HepG2 (cell line): ENCODE measurements at regions not wholly inside any gene's neighbourhood (a gene's known extent, or its start where the extent isn't known, plus 50 kb on each side); places are given as distances from the start of the nearest gene placed in this dataset.
A peak's percentile ranks its signal among the peaks of the same experiment; 100 is the strongest.

Experiments used
- BCL6 ChIP-seq: IDR thresholded peaks from 2 replicates; pipeline ENCODE4 v1.6.1; 2016; ENCODE audit warnings: missing genetic modification reagents, missing compliant biosample characterization
- DMAP1 ChIP-seq: IDR thresholded peaks from 2 replicates; pipeline ENCODE4 v1.6.1; 2016
- ELF3 ChIP-seq: IDR thresholded peaks from 2 replicates; pipeline ENCODE4 v1.6.1; 2016; ENCODE audit warnings: missing genetic modification reagents, missing compliant biosample characterization
- FOSL1 ChIP-seq: sonication (generic); formaldehyde crosslinking; IDR thresholded peaks from 2 replicates; pipeline ENCODE4 v1.9.0; 2021; ENCODE audit warnings: missing genetic modification reagents, borderline replicate concordance
- FOXJ3 ChIP-seq: sonication (generic); formaldehyde crosslinking; IDR thresholded peaks from 2 replicates; pipeline ENCODE4 v1.4.0; 2020; ENCODE audit warnings: missing genetic modification reagents, mild to moderate bottlenecking, borderline replicate concordance
- HCFC1 ChIP-seq: fragments of 150-350 bp; IDR thresholded peaks from 2 replicates; pipeline ENCODE4 v1.6.1; 2014; ENCODE audit warnings: low read depth, low read length
- HNRNPK ChIP-seq: fragments of 200-400 bp; formaldehyde crosslinking; IDR thresholded peaks from 2 replicates; pipeline ENCODE4 v1.6.1; 2018; ENCODE audit warnings: low read length, low read depth, moderate library complexity, mild to moderate bottlenecking; ENCODE audit not compliant: poor library complexity, severe bottlenecking
- MED13 ChIP-seq: sonication (generic); formaldehyde crosslinking; IDR thresholded peaks from 2 replicates; pipeline ENCODE4 v1.5.0; 2020; ENCODE audit warnings: missing genetic modification reagents
- MXD1 ChIP-seq: sonication (generic); formaldehyde crosslinking; IDR thresholded peaks from 2 replicates; pipeline ENCODE4 v1.4.0; 2020; ENCODE audit warnings: mild to moderate bottlenecking, missing genetic modification reagents
- SALL2 ChIP-seq: sonication (generic); formaldehyde crosslinking; IDR thresholded peaks from 2 replicates; pipeline ENCODE4 v1.8.1; 2023; ENCODE audit warnings: mild to moderate bottlenecking, missing genetic modification reagents, inconsistent platforms
- SMC3 ChIP-seq: IDR thresholded peaks from 2 replicates; pipeline ENCODE4 v1.6.1; 2011; ENCODE audit warnings: low read length, improper control_type of control experiment
- STAG1 ChIP-seq: sonication (generic); formaldehyde crosslinking; IDR thresholded peaks from 2 replicates; pipeline ENCODE4 v1.4.0; 2020; ENCODE audit warnings: missing genetic modification reagents
- THAP11 ChIP-seq: IDR thresholded peaks from 2 replicates; pipeline ENCODE4 v1.6.1; 2016; ENCODE audit warnings: missing biosample characterization, missing genetic modification reagents
- XRCC5 ChIP-seq: fragments of 200-400 bp; formaldehyde crosslinking; optimal IDR thresholded peaks from 2 replicates; pipeline ENCODE3; 2017; ENCODE audit warnings: mild to moderate bottlenecking, low read length
- ZBTB21 ChIP-seq: sonication (generic); formaldehyde crosslinking; IDR thresholded peaks from 2 replicates; pipeline ENCODE4 v1.4.0; 2020; ENCODE audit warnings: missing genetic modification reagents
- ZMYM2 ChIP-seq: sonication (generic); formaldehyde crosslinking; IDR thresholded peaks from 2 replicates; pipeline ENCODE4 v1.8.0; 2022; ENCODE audit warnings: mild to moderate bottlenecking, missing genetic modification reagents
- TF ChIP-seq, protein P1 (sequence below): sonication (generic); formaldehyde crosslinking; IDR thresholded peaks from 2 replicates; pipeline ENCODE4 v1.8.1; 2023; ENCODE audit warnings: mild to moderate bottlenecking, moderate library complexity, missing genetic modification reagents
- TF ChIP-seq, protein P2 (sequence below): IDR thresholded peaks from 2 replicates; pipeline ENCODE4 v1.6.1; 2018; ENCODE audit warnings: missing genetic modification reagents
- TF ChIP-seq, protein P3 (sequence below): sonication (generic); formaldehyde crosslinking; IDR thresholded peaks from 2 replicates; pipeline ENCODE4 v1.4.0; 2020; ENCODE audit warnings: mild to moderate bottlenecking, missing genetic modification reagents
- TF ChIP-seq, protein P4 (sequence below): sonication (generic); formaldehyde crosslinking; IDR thresholded peaks from 2 replicates; pipeline ENCODE4 v1.4.0; 2020; ENCODE audit warnings: missing genetic modification reagents
- TF ChIP-seq, protein P5 (sequence below): sonication (generic); formaldehyde crosslinking; IDR thresholded peaks from 2 replicates; pipeline ENCODE4 v1.5.0; 2020; ENCODE audit warnings: mild to moderate bottlenecking, missing genetic modification reagents, borderline replicate concordance

DNA sequence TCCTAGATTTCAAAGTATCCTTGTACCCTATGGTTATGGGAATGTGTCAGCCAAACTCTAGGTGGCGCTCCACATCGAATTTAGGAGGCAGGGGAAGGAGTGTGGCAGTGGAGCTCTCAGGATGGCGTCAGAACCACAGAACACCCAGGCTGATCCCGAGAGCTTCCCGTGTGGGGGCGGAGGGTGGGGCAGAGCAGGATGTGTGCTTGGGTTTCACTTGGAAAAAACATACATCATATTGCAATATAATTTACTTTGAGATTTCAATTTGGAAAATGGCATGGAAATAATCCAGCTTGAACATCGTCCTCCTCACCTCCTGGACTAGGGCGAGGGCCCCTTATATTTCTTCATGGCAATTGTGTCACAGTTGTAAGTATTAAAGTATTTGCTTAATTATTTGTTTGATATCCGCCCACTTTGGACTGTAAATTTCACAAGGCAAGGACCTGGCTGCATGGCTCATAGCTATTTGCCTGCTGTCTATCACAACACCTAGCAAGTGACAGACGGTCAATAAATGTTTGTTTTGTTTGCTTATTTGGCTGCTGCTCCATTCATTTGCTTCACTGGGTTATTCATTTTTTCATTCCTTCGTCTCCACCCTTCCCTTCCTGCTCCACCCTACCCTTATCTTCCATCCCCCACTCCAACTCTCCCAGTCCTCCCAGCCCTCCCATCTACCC is 221.5 kb upstream of the HMGA2 start (continued):
- TF ChIP-seq ZMYM2 = no peak
- TF ChIP-seq, protein P1, sequence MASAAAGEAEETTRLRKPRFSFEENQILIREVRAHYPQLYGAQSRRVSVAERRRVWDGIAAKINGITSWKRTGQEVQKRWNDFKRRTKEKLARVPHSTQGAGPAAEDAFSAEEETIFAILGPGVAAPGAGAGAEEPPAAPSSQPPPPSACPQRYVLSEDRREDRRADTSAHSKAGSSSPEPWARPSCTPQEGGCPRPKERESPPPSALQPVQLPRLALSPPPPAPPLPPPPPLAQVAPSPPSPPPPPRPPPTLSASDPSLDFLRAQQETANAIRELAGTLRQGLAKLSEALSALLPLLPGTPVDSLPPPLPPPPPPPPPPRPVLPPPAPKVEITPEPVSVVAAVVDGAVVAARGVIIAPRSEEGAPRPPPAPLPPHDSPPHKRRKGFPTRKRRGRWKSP (CRISPR knock-in tag) = no peak
- TF ChIP-seq, protein P2, sequence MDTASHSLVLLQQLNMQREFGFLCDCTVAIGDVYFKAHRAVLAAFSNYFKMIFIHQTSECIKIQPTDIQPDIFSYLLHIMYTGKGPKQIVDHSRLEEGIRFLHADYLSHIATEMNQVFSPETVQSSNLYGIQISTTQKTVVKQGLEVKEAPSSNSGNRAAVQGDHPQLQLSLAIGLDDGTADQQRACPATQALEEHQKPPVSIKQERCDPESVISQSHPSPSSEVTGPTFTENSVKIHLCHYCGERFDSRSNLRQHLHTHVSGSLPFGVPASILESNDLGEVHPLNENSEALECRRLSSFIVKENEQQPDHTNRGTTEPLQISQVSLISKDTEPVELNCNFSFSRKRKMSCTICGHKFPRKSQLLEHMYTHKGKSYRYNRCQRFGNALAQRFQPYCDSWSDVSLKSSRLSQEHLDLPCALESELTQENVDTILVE (CRISPR knock-in tag) = 0 out of 2 replicates have a peak, but pooled peaks have one; percentile 36
- no peak for TF ChIP-seq ZBTB21 (CRISPR knock-in tag)
- TF ChIP-seq HNRNPK = peak; percentile 61
- TF ChIP-seq SALL2 = no peak
- TF ChIP-seq MED13 (CRISPR knock-in tag) = no peak
- no peak for TF ChIP-seq FOSL1 (CRISPR knock-in tag)
- TF ChIP-seq, protein P3, sequence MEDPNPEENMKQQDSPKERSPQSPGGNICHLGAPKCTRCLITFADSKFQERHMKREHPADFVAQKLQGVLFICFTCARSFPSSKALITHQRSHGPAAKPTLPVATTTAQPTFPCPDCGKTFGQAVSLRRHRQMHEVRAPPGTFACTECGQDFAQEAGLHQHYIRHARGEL (CRISPR knock-in tag) = no peak
- no peak for TF ChIP-seq MXD1
- TF ChIP-seq DMAP1 (CRISPR knock-in tag) = no peak
- TF ChIP-seq, protein P4, sequence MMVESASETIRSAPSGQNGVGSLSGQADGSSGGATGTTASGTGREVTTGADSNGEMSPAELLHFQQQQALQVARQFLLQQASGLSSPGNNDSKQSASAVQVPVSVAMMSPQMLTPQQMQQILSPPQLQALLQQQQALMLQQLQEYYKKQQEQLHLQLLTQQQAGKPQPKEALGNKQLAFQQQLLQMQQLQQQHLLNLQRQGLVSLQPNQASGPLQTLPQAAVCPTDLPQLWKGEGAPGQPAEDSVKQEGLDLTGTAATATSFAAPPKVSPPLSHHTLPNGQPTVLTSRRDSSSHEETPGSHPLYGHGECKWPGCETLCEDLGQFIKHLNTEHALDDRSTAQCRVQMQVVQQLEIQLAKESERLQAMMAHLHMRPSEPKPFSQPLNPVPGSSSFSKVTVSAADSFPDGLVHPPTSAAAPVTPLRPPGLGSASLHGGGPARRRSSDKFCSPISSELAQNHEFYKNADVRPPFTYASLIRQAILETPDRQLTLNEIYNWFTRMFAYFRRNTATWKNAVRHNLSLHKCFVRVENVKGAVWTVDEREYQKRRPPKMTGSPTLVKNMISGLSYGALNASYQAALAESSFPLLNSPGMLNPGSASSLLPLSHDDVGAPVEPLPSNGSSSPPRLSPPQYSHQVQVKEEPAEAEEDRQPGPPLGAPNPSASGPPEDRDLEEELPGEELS = no peak
- TF ChIP-seq FOXJ3 (CRISPR knock-in tag) = no peak
- peak; percentile 87 for TF ChIP-seq STAG1 (CRISPR knock-in tag)
- no peak for TF ChIP-seq BCL6 (CRISPR knock-in tag)
- TF ChIP-seq XRCC5 = peak; percentile 27
- TF ChIP-seq ELF3 (CRISPR knock-in tag) = 0 out of 2 replicates have a peak, but pooled peaks have one; percentile 12
- TF ChIP-seq THAP11 (CRISPR knock-in tag) = 0 out of 2 replicates have a peak, but pooled peaks have one; percentile 17
- TF ChIP-seq, protein P5, sequence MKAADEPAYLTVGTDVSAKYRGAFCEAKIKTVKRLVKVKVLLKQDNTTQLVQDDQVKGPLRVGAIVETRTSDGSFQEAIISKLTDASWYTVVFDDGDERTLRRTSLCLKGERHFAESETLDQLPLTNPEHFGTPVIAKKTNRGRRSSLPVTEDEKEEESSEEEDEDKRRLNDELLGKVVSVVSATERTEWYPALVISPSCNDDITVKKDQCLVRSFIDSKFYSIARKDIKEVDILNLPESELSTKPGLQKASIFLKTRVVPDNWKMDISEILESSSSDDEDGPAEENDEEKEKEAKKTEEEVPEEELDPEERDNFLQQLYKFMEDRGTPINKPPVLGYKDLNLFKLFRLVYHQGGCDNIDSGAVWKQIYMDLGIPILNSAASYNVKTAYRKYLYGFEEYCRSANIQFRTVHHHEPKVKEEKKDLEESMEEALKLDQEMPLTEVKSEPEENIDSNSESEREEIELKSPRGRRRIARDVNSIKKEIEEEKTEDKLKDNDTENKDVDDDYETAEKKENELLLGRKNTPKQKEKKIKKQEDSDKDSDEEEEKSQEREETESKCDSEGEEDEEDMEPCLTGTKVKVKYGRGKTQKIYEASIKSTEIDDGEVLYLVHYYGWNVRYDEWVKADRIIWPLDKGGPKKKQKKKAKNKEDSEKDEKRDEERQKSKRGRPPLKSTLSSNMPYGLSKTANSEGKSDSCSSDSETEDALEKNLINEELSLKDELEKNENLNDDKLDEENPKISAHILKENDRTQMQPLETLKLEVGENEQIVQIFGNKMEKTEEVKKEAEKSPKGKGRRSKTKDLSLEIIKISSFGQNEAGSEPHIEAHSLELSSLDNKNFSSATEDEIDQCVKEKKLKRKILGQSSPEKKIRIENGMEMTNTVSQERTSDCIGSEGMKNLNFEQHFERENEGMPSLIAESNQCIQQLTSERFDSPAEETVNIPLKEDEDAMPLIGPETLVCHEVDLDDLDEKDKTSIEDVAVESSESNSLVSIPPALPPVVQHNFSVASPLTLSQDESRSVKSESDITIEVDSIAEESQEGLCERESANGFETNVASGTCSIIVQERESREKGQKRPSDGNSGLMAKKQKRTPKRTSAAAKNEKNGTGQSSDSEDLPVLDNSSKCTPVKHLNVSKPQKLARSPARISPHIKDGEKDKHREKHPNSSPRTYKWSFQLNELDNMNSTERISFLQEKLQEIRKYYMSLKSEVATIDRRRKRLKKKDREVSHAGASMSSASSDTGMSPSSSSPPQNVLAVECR (CRISPR knock-in tag) = no peak
- no peak for TF ChIP-seq HCFC1
- TF ChIP-seq SMC3 = peak; percentile 86
